ENCODE measurements at regions not wholly inside any gene's neighbourhood (a gene's known extent, or its start where the extent isn't known, plus 50 kb on each side); places are given as distances from the start of the nearest gene placed in this dataset.

GRCh38 chr7:63008366-63008765 lies 990.3 kb upstream of the ZNF722 start:
- intact Hi-C loops (cut with DNase I; ENCODE audit: low total_unique reads) = no loop called here
- WGBS, 2 donors = 31 to 48% methylated on average over 2 of the region's 2 CpGs
- DNase-seq (ENCODE audit: low spot score in 2 of 2) = no peak

GRCh38 chr7:63009771-63010170 lies 988.9 kb upstream of the ZNF722 start:
- DNase-seq (ENCODE audit: low spot score in 2 of 2) = peak in 1 of 2 donors; percentile 25
- no peak overlapping the region for H3K4me3 ChIP-seq (ENCODE audit: low read depth, poor library complexity, severe bottlenecking)
- intact Hi-C loops (cut with DNase I; ENCODE audit: low total_unique reads) = no loop called here
- TF ChIP-seq POLR2A (IDR thresholded peaks at IDR 0.05) (no peak), CTCF (IDR thresholded peaks at IDR 0.05) (no peak)
- WGBS, 2 donors = 84% methylated on average over 7 of the region's 7 CpGs

More at GRCh38 chr7:63008366-63008765, 990.3 kb upstream of the ZNF722 start:
- H3K4me3 ChIP-seq (ENCODE audit: low read depth, poor library complexity, severe bottlenecking) = no peak overlapping the region
- no peak for TF ChIP-seq CTCF (IDR thresholded peaks at IDR 0.05)

- no peak overlapping the region for H3K4me3 ChIP-seq (ENCODE audit: low read depth, poor library complexity, severe bottlenecking)
- intact Hi-C loops (cut with DNase I; ENCODE audit: low total_unique reads) = no loop called here
- WGBS, 2 donors = 49 to 65% methylated on average over 6 of the region's 6 CpGs
- TF ChIP-seq POLR2A (IDR thresholded peaks at IDR 0.05) (no peak), CTCF (IDR thresholded peaks at IDR 0.05) (no peak)
- DNase-seq (ENCODE audit: low spot score in 2 of 2) = peak in 1 of 2 donors; percentile 42
Measured at GRCh38 chr7:63012633-63013183, 985.9 kb upstream of the ZNF722 start.

GRCh38 chr7:63014792-63015191 lies 983.9 kb upstream of the ZNF722 start:
- WGBS, 2 donors = 75 to 80% methylated on average over 8 of the region's 8 CpGs
- TF ChIP-seq POLR2A (IDR thresholded peaks at IDR 0.05) (no peak), CTCF (IDR thresholded peaks at IDR 0.05) (no peak)

GRCh38 chr7:63023182-63023787 lies 975.4 kb upstream of the ZNF722 start:
- DNase-seq (ENCODE audit: low spot score in 2 of 2) = peak in 1 of 2 donors; percentile 42
- TF ChIP-seq POLR2A (IDR thresholded peaks at IDR 0.05) (no peak), CTCF (IDR thresholded peaks at IDR 0.05) (no peak)
- H3K4me3 ChIP-seq (ENCODE audit: low read depth, poor library complexity, severe bottlenecking) = no peak overlapping the region
- intact Hi-C loops (cut with DNase I; ENCODE audit: low total_unique reads) = no loop called here
- WGBS, 2 donors = 81 to 83% methylated on average over 7 of the region's 7 CpGs

More at GRCh38 chr7:63014792-63015191, 983.9 kb upstream of the ZNF722 start:
- DNase-seq (ENCODE audit: low spot score in 2 of 2) = peak in 1 of 2 donors; percentile 45
- intact Hi-C loops (cut with DNase I; ENCODE audit: low total_unique reads) = no loop called here
- no peak overlapping the region for H3K4me3 ChIP-seq (ENCODE audit: low read depth, poor library complexity, severe bottlenecking)

- WGBS, 2 donors = 79 to 80% methylated on average over 5 of the region's 5 CpGs
- TF ChIP-seq CTCF (IDR thresholded peaks at IDR 0.05) = no peak
- no peak for TF ChIP-seq POLR2A (IDR thresholded peaks at IDR 0.05)
- peak in 1 of 2 donors; percentile 13 for DNase-seq (ENCODE audit: low spot score in 2 of 2)
- H3K4me3 ChIP-seq (ENCODE audit: low read depth, poor library complexity, severe bottlenecking) = no peak overlapping the region
- intact Hi-C loops (cut with DNase I; ENCODE audit: low total_unique reads) = no loop called here
Measured at GRCh38 chr7:63024446-63024845, 974.2 kb upstream of the ZNF722 start.
